Activated CD4-positive, alpha-beta T cell treated with anti-CD3 and anti-CD28 coated beads, Interleukin-2, amount 50 U/mL, for 48 hours (primary cell): ENCODE measurements at regions not wholly inside any gene's neighbourhood (a gene's known extent, or its start where the extent isn't known, plus 50 kb on each side); places are given as distances from the start of the nearest gene placed in this dataset.

Experiments
- DNase-seq, 2 experiments: peaks; one replicate each; pipeline ENCODE4 v3.0.0-alpha.2; 2020

DNA sequence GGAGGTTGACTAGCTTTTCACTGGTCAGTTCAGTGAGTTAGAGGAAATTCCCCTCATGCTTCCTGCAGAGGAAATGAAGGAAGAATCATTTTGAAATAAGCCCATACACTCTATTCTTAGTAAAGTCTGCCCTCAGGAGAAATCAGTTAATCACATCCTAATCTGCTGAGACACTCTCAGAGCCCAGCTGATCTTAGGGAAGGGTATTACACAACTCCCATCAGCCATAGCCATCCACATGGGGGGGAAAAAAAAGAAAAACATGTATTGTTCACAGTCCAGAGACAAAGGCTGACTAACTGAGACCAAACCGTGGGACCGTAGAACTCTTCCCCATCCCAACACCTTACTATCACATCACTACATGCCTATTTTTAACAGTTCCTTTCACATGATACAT, 722.3 kb downstream of the CDH8 start:
- DNase-seq: no peak

DNA sequence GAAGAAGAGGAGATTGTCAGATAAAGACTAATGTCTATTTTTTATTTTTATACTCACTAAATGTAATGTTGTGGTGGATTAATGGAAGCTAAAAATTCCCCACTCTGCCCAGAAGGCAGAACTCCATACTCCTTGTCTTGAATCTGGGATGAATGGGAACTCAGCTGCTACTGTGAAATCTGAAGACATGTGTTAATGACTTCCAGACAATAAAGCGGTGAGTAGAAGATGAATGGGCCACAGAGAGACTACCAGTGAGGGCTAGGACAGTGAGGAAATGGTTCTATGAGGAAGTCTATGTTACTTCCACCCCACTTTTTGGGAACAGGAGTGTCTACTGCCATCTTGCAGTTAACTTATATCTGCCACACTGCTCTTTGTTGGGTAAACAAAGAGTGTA, 726.9 kb downstream of the CDH8 start:
- DNase-seq: no peak

DNA sequence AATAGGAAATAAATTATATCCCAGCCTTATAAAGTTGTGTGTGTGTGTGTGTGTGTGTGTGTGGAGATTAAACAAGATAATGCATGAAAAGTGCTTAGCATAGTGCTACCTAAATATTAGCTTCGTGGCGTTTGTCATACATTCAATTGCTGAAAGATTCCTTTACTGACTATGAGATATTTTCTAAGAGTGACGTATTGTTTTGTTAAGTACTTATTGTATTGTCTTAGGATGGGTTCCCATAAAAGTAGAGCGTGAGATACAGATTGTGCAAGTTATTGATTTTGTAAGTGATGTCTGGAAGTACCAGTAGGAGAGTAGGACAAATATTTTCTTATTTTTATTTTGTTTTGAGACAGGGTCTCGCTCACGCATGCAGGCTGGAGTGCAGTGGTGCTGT, 730.0 kb downstream of the CDH8 start:
- no peak for DNase-seq

DNA sequence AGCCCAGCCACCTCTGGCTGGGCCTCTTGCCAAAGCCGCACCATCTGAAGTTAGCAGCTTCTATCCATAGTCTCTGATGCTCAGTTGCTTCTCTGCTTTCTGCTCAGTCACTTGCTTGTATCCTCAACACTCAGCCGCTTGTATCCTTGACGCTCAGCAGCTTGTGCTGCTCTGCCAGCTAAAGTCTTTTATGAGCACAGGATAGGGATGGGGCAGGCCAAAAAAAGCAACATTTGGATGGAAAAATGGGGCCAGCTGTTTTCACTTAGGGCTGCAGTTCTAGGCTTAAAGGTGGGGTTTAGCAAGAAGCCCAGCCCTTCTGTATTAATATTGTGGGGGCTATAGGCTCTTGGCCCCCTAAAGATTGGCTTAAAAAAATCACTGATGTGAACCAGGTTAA, 739.4 kb downstream of the CDH8 start:
- no peak for DNase-seq

DNA sequence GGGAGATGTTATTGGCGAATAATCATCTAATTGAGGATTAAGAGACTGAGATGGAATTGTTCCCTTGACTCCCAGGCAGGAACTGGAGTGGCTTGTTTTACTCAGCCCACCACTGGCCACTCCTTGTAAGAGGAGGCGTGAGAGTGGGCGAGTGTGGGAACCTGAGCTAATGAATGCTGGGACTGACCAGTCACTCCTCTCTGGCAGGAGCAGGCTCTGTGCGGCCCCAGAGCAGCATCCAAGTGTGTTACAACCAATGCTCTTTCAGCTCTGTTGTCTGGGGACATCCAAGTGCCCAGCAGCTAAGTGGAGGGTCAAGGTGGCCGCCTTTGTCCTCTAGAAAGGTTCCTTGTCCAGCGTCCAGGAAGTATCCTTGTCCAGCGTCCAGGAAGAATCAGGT, 739.9 kb downstream of the CDH8 start:
- no peak for DNase-seq

DNA sequence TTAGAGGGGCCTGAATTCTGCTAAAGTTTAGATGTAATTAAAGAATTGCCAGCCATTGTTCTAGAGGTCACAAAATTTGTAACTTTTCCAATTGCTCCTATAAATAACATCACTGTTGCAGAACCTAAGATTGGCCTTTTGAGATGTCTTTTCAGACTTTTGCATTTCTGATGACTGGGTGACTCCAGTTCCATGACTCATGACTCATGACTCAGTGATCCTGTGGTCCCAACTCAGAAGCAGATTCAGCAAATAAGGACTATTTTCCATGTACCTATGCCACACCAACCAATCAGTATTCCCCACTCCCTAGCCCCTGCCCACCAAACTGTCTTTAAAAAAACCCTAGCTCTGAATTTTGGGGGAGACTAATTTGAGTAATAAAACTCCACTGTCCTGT, 740.9 kb downstream of the CDH8 start:
- no peak for DNase-seq

DNA sequence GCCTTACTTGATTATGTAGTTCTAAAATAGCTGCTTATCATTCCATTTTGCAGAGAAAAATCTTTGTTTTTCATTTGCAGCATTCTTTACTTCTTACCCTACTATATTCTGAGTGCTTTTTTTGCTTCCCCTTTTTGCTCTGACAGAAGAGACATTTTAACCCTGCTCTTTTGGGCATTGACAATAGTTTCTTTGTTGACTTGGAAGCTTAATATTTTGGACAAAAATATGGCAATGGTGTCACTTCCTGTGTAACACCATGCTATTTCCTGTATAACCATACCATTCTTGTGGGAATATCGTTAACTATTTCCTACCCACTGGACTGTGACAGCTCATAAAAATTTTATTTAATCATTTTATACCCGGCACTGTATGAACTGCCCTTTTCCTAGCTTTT, 747.1 kb downstream of the CDH8 start:
- DNase-seq: no peak

DNA sequence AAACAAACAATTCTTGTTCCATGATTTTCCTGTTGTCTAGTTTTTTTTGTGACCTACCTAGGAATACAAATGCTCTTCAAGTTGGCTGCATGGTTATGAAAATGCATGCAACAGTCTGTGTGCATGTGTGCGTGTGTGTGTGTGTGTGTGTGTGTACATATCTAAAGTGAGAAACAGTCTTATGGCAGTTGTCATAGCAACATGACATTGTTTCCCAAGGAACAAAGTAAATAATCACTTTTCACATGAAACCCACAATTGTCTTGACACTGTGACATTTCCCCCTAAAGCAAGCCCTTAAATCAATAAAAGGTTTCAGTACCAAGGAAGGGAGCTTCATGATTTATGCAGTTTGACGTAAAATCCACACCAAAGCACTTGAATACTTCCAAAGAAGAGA, 758.4 kb downstream of the CDH8 start:
- DNase-seq: no peak

DNA sequence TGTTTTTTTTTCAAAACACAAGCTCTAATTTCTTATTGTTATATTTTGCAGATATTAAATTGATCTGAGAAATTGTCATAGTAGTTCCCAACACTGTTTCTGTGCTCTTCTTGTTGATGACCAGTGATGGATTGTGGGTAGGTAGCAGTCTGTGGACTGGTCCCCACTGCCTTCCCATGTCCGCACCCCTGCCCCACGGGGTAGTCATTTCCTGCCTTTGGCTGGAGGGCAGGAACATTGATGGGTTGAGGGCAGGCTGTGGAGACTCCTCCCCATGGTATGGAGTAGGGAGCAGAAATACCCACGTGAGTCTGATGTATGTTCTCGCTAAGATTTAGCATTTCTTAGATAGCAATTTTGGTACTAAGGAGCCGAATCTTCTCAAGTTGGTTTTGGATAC, 762.0 kb downstream of the CDH8 start:
- DNase-seq: no peak

DNA sequence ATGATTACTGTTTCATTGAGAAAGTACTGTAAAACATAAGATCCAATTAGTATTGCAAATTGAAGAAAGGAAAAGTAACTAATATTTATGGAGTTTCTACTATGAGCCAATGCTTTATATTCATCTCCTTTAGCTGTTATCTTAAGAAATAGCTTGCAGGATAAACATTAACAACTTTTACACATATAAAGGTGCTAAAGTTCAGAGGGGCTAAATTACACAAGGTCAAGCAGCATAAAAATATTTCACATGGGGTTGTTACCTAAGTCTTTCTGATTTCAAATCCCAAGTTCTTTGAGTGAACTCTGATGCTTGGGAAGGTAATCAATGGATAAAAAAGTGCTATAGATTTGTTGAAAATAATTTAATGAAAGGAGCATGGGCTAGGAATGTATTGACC, 765.5 kb downstream of the CDH8 start:
- DNase-seq: no peak

DNA sequence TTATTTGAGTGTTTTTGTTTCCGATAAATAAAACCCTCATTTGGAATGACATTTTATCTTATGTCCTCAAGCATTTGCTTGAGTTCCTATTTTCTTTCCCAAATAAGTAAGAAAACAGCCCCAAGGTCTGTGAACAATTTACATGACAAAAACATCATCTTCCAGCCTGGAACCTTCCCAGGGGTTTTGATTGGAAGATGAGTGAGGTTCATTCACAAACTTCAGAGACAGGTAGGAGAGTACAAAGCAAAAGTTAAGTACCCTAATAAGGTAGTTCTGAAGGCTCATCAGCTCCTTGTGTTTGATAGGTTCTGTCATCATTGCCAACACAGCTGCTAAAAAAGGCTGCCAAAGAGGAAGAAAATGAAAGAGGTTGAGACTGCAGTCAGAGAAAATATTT, 772.8 kb downstream of the CDH8 start:
- DNase-seq: no peak

DNA sequence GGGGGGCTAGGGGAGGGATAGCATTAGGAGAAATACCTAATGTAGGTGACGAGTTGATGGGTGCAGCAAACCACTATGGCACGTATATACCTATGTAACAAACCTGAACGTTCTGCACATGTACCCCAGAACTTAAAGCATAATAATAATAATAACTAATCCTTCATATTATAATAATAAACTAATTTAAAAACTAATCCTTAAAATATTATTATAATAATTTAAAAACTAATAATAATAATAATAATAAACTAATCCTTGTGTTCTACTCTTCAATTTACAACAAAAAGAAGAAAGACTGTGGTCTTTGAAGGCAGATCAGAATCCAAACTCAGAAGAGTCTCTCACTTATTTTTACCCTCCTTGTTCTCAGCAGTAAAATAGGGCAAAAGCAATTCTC, 774.9 kb downstream of the CDH8 start:
- DNase-seq: no peak

DNA sequence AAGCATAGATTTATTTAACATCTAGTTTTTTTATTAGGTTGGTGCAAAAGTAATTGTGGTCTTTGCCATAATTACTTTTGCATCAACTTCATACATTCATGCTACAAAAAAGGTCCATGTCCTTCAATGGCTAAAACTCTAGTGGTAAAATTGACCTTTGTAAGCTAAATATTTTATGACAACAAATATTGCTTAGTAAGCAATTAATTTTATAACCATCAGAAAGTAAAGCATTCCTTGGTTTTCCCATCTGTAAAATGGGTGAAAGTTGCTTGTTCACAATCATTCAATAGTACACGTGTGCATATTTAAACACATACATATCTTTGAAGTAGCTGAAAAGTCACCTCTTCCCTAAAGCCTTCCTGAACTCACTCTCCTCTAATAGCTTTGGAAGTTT, 789.6 kb downstream of the CDH8 start:
- no peak for DNase-seq

DNA sequence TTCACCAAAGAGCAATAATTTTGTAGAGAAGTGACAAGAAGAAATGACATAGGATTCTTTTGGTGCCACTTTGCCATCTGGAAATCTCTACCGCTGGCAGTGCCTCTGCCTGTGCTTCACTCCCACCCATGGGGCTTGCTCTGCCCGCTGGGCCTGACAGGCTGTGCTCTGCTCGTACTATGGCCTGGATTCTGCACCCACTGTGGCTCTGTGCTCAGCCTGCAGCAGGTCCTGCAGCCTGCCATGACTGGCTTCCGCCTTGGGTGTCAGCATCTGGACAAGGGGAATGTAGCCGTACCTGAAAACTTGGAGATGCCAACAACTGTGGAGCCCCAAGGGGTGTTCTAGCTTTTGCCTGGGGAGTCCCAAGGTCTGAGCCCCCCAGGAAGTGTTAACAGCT, 792.3 kb downstream of the CDH8 start:
- DNase-seq: no peak

DNA sequence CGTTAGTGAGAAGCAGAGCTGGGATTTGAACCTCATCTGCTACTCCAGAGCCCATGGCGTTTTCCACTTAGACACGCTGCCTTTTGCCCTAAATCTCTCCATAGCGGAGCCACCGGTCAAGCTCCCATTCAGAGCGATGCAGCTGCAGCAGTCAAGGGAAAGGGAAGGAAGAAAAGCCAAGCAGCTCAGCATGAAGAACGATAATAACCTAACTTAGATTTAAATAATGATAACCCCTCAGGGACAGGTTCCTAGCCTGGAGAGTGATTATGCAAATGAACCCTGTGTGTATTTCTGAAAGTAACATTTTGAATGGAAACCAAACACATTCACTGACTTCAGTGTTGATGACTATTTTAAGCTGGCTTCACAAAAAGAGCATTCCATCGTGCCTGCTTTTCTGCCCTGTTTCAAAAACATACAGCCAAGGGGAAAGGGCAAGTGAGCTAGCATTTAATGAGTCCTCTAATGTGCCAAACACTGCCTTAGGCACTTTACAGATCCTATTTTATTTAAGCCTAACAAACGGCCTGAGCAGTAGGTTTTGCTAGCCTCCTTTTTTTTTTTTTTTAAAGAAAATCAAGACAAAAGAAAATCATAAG, 798.3 kb downstream of the CDH8 start:
- DNase-seq: no peak

DNA sequence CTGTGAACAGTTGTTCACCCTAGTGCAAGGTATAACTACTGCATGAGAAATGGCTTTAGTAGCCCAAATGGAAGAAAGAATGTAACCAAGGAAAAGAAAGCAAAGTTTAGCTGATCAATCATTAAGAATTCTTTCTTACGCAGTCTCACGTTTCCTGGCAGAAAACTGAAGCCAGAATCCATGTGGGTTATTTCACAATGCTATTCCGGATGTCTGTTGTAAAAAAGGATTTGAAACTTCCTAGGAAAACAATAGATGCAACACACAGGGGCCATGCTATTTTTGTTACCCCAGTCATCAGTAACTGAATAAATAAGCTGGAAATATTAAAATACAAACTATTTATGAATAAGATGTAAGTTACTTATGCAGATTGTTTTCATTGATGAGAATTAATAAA, 802.5 kb downstream of the CDH8 start:
- DNase-seq: no peak

DNA sequence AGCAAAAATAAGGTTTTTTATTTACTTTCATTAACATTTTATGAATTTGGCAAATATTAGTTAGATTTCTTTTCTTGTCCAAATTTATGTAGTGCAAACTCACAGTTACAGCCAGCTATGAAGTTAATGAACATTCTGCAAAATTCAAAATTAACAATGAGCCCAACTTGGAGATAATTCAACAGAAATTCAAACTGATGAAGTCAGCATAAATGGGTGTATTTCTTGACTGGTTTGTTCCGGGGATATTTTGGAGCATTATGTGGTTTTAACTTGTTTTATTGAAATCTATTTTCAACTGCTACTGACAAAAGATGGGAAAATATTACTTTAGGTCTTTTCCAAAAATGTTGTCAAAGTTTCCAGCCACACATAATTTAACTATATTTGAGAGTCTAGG, 807.9 kb downstream of the CDH8 start:
- DNase-seq: no peak

DNA sequence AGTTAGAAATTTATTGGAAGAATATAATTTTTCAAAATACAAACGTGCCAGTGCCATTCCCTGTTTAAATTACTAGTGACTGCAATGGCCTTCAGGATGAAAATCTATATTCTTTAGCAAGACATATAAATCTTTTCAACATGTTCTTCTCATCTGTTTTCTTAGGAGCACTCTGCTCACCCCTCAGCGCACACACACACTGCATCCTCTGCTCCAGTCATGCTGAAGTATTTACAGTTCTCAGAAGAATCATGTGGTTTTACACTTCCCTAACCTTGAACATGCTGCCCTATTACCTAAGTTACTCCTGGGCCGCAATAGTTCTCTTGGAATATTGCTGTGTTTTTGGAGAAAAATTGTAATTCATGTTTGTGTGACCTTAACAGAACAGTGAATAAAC, 820.6 kb downstream of the CDH8 start:
- no peak for DNase-seq

DNA sequence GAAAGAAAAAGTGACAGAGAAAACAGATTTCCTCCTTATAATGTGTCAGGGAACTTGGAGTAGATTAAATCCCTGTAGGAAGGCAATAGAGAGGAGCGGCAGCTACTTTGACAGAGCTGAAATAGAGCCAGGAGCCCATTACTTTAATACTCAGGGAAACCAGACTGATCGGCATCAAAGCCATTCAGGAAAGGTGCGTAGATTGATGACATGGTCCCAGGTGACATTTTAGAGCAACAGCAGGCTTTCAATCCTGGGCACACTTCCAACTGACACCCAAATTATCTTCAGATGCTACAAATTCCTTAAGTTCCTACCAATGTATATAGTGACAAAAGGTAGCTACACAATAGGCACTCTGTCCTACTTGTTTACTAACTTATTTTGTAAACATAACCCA, 821.5 kb downstream of the CDH8 start:
- DNase-seq: no peak

DNA sequence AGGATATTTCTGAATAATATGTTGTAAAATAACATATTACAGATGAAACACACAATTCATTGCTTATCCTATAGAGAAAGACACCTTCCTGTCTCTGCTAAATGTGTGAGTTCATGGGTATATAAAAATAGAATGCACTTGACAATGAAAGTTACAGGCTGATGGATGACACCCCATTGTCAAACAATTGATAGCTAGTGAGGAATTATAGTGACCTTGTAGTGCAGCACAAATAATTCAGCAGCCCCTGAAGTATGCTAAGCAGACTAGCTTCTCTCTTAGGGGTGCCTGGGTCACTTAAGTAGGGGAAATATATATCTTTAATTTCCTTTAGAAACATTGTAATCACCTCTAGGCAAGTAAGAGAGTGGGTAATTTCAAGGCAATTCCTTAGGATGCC, 826.2 kb downstream of the CDH8 start:
- DNase-seq: no peak

DNA sequence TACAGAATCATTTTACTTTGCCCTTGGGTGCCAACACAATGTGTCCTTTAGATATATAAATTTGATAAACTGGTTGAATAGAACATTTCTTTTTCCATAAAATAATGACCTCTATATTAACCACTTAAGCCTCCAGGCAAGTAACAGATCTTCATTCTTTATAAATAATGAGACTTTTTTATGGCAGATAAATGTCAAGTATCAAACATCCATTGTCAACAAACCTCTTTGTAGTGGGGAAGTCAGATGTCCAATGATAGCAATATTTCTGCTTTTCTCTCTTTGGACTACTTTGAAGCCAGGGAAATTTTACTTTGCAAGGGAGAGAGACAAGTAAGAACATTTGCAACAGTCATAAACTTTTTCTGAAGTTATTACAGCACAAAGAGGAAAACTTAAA, 841.2 kb downstream of the CDH8 start:
- DNase-seq: no peak

DNA sequence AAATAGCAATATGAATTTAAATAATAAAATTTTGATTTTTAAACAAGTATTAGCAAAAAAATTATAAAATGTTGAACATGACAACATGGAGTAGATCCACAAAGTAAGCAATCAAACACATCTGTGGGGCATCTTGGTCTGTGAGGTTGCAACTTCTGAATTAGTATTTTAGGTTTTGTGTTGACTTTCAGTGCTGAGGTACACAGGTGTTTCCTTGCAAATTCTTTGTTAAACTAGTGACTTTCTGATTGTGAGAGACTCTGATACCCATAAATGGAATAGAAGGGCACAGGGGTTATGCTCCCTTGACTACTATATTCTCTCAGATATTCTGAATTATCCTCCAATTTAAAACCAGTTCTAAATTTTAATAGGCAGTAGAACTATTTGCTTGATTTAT, 841.7 kb downstream of the CDH8 start:
- DNase-seq: no peak

DNA sequence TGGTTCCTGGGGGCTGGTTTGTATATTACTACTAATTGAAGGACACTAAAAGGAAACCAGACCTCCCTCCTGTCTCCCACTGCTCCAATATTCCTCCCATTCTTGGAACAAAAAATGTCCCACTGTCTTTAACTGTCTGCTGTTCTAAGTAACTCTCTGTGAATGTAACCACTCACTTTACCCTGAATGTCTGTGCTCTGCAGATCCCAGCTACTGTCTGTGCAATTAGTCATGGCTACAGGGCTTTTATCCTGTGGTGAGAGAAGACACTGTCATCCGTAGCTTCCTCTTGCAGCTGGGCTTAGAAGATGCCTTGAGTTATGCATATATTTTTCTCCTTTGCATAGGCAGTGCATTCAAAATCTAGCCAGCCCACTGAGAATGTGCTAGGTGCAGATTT, 853.8 kb downstream of the CDH8 start:
- no peak for DNase-seq

DNA sequence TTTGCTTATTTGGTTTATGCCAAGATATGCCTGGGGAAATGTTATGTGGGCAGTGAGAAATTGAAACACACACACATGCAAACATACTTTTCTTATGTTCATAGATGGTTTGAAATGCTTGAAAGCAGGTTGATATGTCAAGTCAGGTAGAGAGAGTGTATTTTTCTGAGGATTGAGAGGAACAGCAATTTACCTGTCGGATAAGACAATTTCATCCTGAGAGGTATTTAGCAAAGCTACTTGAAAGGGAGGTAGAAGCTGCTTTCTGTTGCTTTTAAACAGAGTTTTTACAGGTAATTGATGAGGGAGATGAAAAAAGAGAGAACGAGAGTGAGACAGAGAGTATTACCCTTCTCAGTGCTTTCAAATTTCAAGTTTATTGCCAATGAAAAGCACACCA, 854.3 kb downstream of the CDH8 start:
- no peak for DNase-seq

DNA sequence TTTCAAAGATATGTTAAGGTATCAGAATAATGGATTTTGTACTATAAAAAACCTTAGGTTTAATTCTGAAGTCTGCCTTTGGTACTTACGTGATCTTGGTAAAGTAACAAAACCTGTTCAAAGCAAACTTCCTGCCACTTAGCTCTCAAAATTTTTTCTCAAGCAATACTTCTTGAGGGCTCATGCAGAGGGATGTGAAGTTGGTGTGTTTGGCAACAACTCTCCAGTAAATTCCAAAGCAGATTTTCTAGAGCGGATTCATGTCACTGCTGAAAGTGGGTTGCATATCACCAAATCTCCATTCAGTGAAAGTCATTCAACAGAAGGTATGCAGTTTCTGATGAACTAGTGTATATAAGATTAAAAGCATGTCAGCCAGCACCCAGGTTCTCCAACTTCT, 856.7 kb downstream of the CDH8 start:
- no peak for DNase-seq

DNA sequence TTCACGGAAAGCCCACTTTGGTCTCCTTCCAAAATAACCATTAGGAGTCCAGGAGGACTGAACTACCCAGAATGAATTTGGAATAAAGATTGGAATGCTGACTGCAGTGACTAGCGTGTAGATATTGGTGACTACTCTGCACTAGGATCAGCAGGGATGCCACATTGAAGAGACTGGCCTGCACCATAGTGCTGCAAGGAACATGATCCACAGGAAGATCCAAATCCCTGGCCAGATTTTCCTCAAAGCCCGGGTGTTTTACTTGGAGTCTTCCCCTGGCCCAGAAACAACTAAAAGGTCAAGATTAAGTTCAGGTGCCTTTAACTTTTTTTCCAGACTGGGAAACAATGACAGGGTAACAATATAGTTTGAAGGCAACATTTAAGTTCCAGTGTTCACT, 870.4 kb downstream of the CDH8 start:
- no peak for DNase-seq
